ENCODE measurements at regions not wholly inside any gene's neighbourhood (a gene's known extent, or its start where the extent isn't known, plus 50 kb on each side); places are given as distances from the start of the nearest gene placed in this dataset.

- H3K79me2 ChIP-seq = no peaks in the 10 kb centered on the region
- no peak overlapping the region for H3K4me2 ChIP-seq
- DNase-seq (ENCODE audit: low spot score) = no peak
- no peak for TF ChIP-seq EZH2 (IDR thresholded peaks at IDR 0.05; ENCODE audit: borderline replicate concordance)
- no peak for TF ChIP-seq CTCF (IDR thresholded peaks at IDR 0.05; ENCODE audit: poor library complexity)
- TF ChIP-seq EZH2phosphoT487 (IDR thresholded peaks at IDR 0.05; ENCODE audit: low read depth, severe bottlenecking, unreplicated experiment) = no peak
- no peaks in the 10 kb centered on the region for H3K36me3 ChIP-seq (replicated peaks; ENCODE audit: insufficient read depth, low read depth)
- no peaks in the 10 kb centered on the region for H4K20me1 ChIP-seq (ENCODE audit: insufficient read depth, poor library complexity, severe bottlenecking)
- 71% methylated on average over 7 of the region's 7 CpGs for WGBS (ENCODE audit: low lambda C conversion rate, missing lambda C conversion rate)
- H3K4me1 ChIP-seq (ENCODE audit: insufficient read depth) = no peaks in the 10 kb centered on the region
- H3K9me2 ChIP-seq (replicated peaks; ENCODE audit: insufficient read depth) = no peaks in the 10 kb centered on the region
- no peak overlapping the region for H3K4me3 ChIP-seq
- H3K9me3 ChIP-seq (ENCODE audit: low read depth) = no peaks in the 10 kb centered on the region
- H3K27me3 ChIP-seq = peaks cover 16% of the 10 kb centered on the region
- no peak overlapping the region for H3K27ac ChIP-seq
- no peak overlapping the region for H2AFZ ChIP-seq
Measured at GRCh38 chr22:22714600-22715335, 70.4 kb downstream of the GGTLC2 start.

- WGBS (ENCODE audit: low lambda C conversion rate, missing lambda C conversion rate) = 83% methylated on average over 6 of the region's 6 CpGs
- Histone ChIP-seq H3K9me3 (ENCODE audit: low read depth) (no peaks in the 10 kb centered on the region), H3K4me2 (no peak overlapping the region), H4K20me1 (ENCODE audit: insufficient read depth, poor library complexity, severe bottlenecking) (no peaks in the 10 kb centered on the region), H2AFZ (no peak overlapping the region), H3K79me2 (no peaks in the 10 kb centered on the region), H3K36me3 (replicated peaks; ENCODE audit: insufficient read depth, low read depth) (no peaks in the 10 kb centered on the region), H3K27ac (no peak overlapping the region), H3K4me3 (no peak overlapping the region), H3K9me2 (replicated peaks; ENCODE audit: insufficient read depth) (no peaks in the 10 kb centered on the region), H3K27me3 (peaks cover 16% of the 10 kb centered on the region), H3K4me1 (ENCODE audit: insufficient read depth) (no peaks in the 10 kb centered on the region)
- TF ChIP-seq EZH2phosphoT487 (IDR thresholded peaks at IDR 0.05; ENCODE audit: low read depth, severe bottlenecking, unreplicated experiment) = no peak
- TF ChIP-seq EZH2 (IDR thresholded peaks at IDR 0.05; ENCODE audit: borderline replicate concordance) = no peak
- no peak for TF ChIP-seq CTCF (IDR thresholded peaks at IDR 0.05; ENCODE audit: poor library complexity)
- DNase-seq (ENCODE audit: low spot score) = no peak
Measured at GRCh38 chr22:22716136-22716665, 71.8 kb downstream of the GGTLC2 start.

- Histone ChIP-seq H3K4me2 (no peak overlapping the region), H3K9me3 (ENCODE audit: low read depth) (no peaks in the 10 kb centered on the region), H3K4me1 (ENCODE audit: insufficient read depth) (no peaks in the 10 kb centered on the region), H3K9me2 (replicated peaks; ENCODE audit: insufficient read depth) (no peaks in the 10 kb centered on the region), H3K27ac (no peak overlapping the region), H3K4me3 (no peak overlapping the region), H3K79me2 (no peaks in the 10 kb centered on the region), H3K27me3 (peaks cover 16% of the 10 kb centered on the region), H3K36me3 (replicated peaks; ENCODE audit: insufficient read depth, low read depth) (no peaks in the 10 kb centered on the region), H2AFZ (no peak overlapping the region), H4K20me1 (ENCODE audit: insufficient read depth, poor library complexity, severe bottlenecking) (no peaks in the 10 kb centered on the region)
- DNase-seq (ENCODE audit: low spot score) = no peak
- TF ChIP-seq CTCF (IDR thresholded peaks at IDR 0.05; ENCODE audit: poor library complexity) = no peak
- TF ChIP-seq EZH2phosphoT487 (IDR thresholded peaks at IDR 0.05; ENCODE audit: low read depth, severe bottlenecking, unreplicated experiment) = no peak
- TF ChIP-seq EZH2 (IDR thresholded peaks at IDR 0.05; ENCODE audit: borderline replicate concordance) = no peak
- 81% methylated on average over 4 of the region's 4 CpGs for WGBS (ENCODE audit: low lambda C conversion rate, missing lambda C conversion rate)
Measured at GRCh38 chr22:22717664-22718063, 73.2 kb downstream of the GGTLC2 start.

All from hepatocyte (in vitro differentiated cells).